Astrocyte of the spinal cord (primary cell): ENCODE measurements at regions not wholly inside any gene's neighbourhood (a gene's known extent, or its start where the extent isn't known, plus 50 kb on each side); places are given as distances from the start of the nearest gene placed in this dataset.

ENCODE experiments used
- DNase-seq: peaks from one replicate; pipeline ENCODE4 v3.0.0; 2011; ENCODE audit warnings: low read depth, low spot score
- H3K4me3 ChIP-seq: 2 replicates; pipeline ENCODE4 v1.5.1; 2011; ENCODE audit warnings: low read depth, mild to moderate bottlenecking, low read length, moderate library complexity
- CTCF ChIP-seq: IDR thresholded peaks from 2 replicates; pipeline ENCODE4 v1.5.1; 2012; ENCODE audit warnings: low read depth, mild to moderate bottlenecking, low read length, inconsistent platforms
- in situ Hi-C: cut with HindIII; loops from 2 replicates; pipeline ENCODE4 v1.10.0; 2017; ENCODE audit warnings: low sequenced_read_pairs

- no peak overlapping the region for H3K4me3 ChIP-seq
- no peak for TF ChIP-seq CTCF
- in situ Hi-C loops, result no loop called here
- DNase-seq, result no peak
Measured at GRCh38 chr9:12963537-12963936, 188.7 kb downstream of the LURAP1L start.

GRCh38 chr9:12964271-12964670 is 189.5 kb downstream of the LURAP1L start:
- no peak for TF ChIP-seq CTCF
- in situ Hi-C loops, result no loop called here
- DNase-seq, result no peak
- no peak overlapping the region for H3K4me3 ChIP-seq

- TF ChIP-seq CTCF, result no peak
- DNase-seq, result no peak
- no peak overlapping the region for H3K4me3 ChIP-seq
- in situ Hi-C loops, result no loop called here
Measured at GRCh38 chr9:12965303-12965702, 190.5 kb downstream of the LURAP1L start.

GRCh38 chr9:12968093-12968492 is 193.3 kb downstream of the LURAP1L start:
- in situ Hi-C loops, result no loop called here
- TF ChIP-seq CTCF, result no peak
- DNase-seq, result no peak
- no peak overlapping the region for H3K4me3 ChIP-seq

- in situ Hi-C loops, result no loop called here
- DNase-seq, result peak; percentile 52
- no peak overlapping the region for H3K4me3 ChIP-seq
- TF ChIP-seq CTCF, result no peak
Measured at GRCh38 chr9:12972608-12973589, 198.1 kb downstream of the LURAP1L start.

GRCh38 chr9:12973710-12974109 is 198.9 kb downstream of the LURAP1L start:
- in situ Hi-C loops, result no loop called here
- no peak for TF ChIP-seq CTCF
- no peak for DNase-seq
- H3K4me3 ChIP-seq, result no peak overlapping the region
